Uterus (tissue), 2 donors: ENCODE measurements at regions not wholly inside any gene's neighbourhood (a gene's known extent, or its start where the extent isn't known, plus 50 kb on each side); places are given as distances from the start of the nearest gene placed in this dataset.

Experiments used
- CTCF ChIP-seq, 4 experiments: fragments of 200-600 bp in 2 of 4; fragments of 450-650 bp in 2 of 4; sonication (generic) in 2 of 4; IDR thresholded peaks; one replicate each; pipeline ENCODE4 v1.5.1; 2016 to 2019; ENCODE audit warnings: antibody characterized with exemption in 4 of 4, mild to moderate bottlenecking in 2 of 4, moderate library complexity in 1 of 4
- POLR2A ChIP-seq, 2 donors: fragments of 450-650 bp; IDR thresholded peaks; one replicate each; pipeline ENCODE4 v1.6.1; 2016; ENCODE audit warnings: antibody characterized with exemption in 2 of 2, mild to moderate bottlenecking in 1 of 2, moderate library complexity in 1 of 2

DNA sequence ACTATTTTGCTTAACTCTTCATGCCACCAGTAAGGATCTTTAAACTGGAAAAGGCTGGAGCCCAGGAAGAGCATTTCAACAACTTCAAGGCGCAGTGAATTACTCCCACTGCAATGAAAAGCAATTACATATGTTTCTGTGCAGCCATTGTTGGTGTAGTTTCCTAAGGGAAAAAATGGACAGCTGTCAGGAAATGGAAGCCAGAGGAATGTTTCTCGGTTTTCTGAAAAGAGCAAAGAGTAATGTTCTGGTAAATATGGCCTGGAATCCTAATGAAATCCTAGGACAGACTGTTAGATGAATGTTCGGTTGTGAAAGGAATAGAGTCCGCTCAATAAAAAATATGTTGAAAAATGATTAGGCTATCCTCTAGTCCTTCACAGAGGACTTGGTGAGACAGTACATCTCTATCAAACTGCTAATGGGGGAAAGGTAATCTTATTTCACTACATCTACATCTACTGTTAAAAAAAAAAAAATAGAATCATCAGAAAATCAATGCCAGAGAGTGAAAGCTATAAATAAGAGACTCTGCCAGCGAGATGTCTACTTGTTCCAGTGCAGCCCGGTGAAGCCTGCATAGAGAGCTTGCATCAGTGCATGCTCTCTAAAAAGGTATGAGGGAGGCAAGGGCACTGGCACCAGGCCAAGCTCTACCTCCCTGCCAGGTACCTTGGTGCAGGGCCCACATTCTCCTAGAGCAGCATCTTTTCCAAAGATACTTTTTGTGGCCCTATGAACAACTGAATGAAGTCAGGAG, 68.2 kb upstream of the TJP1 start:
- TF ChIP-seq POLR2A (IDR thresholded peaks at IDR 0.05) (no peak), CTCF (IDR thresholded peaks at IDR 0.05) (no peak)
